NCI-H526 treated with DMSO at 0.1 percent for 48 hours (cell line): ENCODE measurements at regions not wholly inside any gene's neighbourhood (a gene's known extent, or its start where the extent isn't known, plus 50 kb on each side); places are given as distances from the start of the nearest gene placed in this dataset.

ENCODE experiments used
- DNase-seq: peaks from one replicate; lab custom pipeline; 2025; lab: John Stamatoyannopoulos, UW

- DNase-seq, result no peak
These were observed 189.3 kb upstream of the RFC3 start for GRCh38 chr13:33628662-33629061.

- DNase-seq, result peak; percentile 20
These were observed 188.2 kb upstream of the RFC3 start for GRCh38 chr13:33629605-33630360.

- no peak for DNase-seq
These were observed 184.0 kb upstream of the RFC3 start for GRCh38 chr13:33633701-33634545.

- no peak for DNase-seq
These were observed 183.4 kb upstream of the RFC3 start for GRCh38 chr13:33634546-33634982.

GRCh38 chr13:33636243-33636642 lies 181.7 kb upstream of the RFC3 start:
- DNase-seq, result no peak

- no peak for DNase-seq
These were observed 180.8 kb upstream of the RFC3 start for GRCh38 chr13:33636955-33637670.

GRCh38 chr13:33637978-33638743 lies 179.8 kb upstream of the RFC3 start:
- DNase-seq, result no peak

- no peak for DNase-seq
These were observed 178.8 kb upstream of the RFC3 start for GRCh38 chr13:33639158-33639557.

- DNase-seq, result no peak
These were observed 178.3 kb upstream of the RFC3 start for GRCh38 chr13:33639626-33640080.

GRCh38 chr13:33640832-33641231 lies 177.1 kb upstream of the RFC3 start:
- no peak for DNase-seq

GRCh38 chr13:33642374-33643065 lies 175.4 kb upstream of the RFC3 start:
- DNase-seq, result no peak

GRCh38 chr13:33644581-33645543 lies 173.1 kb upstream of the RFC3 start:
- DNase-seq, result no peak

- DNase-seq, result no peak
These were observed 172.1 kb upstream of the RFC3 start for GRCh38 chr13:33645591-33646554.

GRCh38 chr13:33649212-33649878 lies 168.6 kb upstream of the RFC3 start:
- DNase-seq, result no peak

- DNase-seq, result no peak
These were observed 166.2 kb upstream of the RFC3 start for GRCh38 chr13:33651766-33652165.

GRCh38 chr13:33657274-33657673 lies 160.7 kb upstream of the RFC3 start:
- no peak for DNase-seq

- DNase-seq, result no peak
These were observed 158.5 kb upstream of the RFC3 start for GRCh38 chr13:33659466-33659865.

- DNase-seq, result no peak
These were observed 158.1 kb upstream of the RFC3 start for GRCh38 chr13:33659894-33660293.
